Breast epithelium (tissue), 4 donors: ENCODE measurements at regions not wholly inside any gene's neighbourhood (a gene's known extent, or its start where the extent isn't known, plus 50 kb on each side); places are given as distances from the start of the nearest gene placed in this dataset.

Experiments used
- DNase-seq, 2 donors: peaks; one replicate each; pipeline ENCODE4 v3.0.0-alpha.2; 2019; ENCODE audit warnings: low spot score in 2 of 2
- H3K27ac ChIP-seq, 2 donors: fragments of 200-600 bp; sonication (generic) in 1 of 2; one replicate each; pipeline ENCODE4 v1.5.1; 2016 to 2019; ENCODE audit warnings: mild to moderate bottlenecking in 1 of 2
- H3K27me3 ChIP-seq, 2 donors: fragments of 200-600 bp; sonication (generic) in 1 of 2; one replicate each; pipeline versions ENCODE4 v1.5.1 to v1.6.0; 2017 to 2019; ENCODE audit warnings: control low read depth in 1 of 2, mild to moderate bottlenecking in 1 of 2
- H3K36me3 ChIP-seq: fragments of 200-600 bp; one replicate; pipeline ENCODE4 v1.5.1; 2019
- H3K4me1 ChIP-seq, 2 donors: fragments of 200-600 bp; sonication (generic); one replicate each; pipeline ENCODE4 v1.5.1; 2016 to 2019; ENCODE audit warnings: control low read depth in 1 of 2
- H3K4me3 ChIP-seq, 3 donors: fragments of 200-600 bp; sonication (generic); 1 replicate in 2 of 3; 2 replicates in 1 of 3; pipeline ENCODE4 v1.5.1; 2016 to 2019; ENCODE audit warnings: mild to moderate bottlenecking in 3 of 3, moderate library complexity in 2 of 3
- H3K9me3 ChIP-seq, 2 donors: fragments of 200-600 bp; sonication (generic) in 1 of 2; one replicate each; pipeline ENCODE4 v1.5.1; 2016 to 2019; ENCODE audit warnings: control low read depth in 1 of 2
- CTCF ChIP-seq, 3 donors: fragments of 450-650 bp; IDR thresholded peaks; one replicate each; pipeline ENCODE4 v1.5.1; 2016 to 2017; ENCODE audit warnings: antibody characterized with exemption in 3 of 3, mild to moderate bottlenecking in 3 of 3, moderate library complexity in 3 of 3
- POLR2A ChIP-seq: fragments of 450-650 bp; IDR thresholded peaks from one replicate; pipeline ENCODE4 v1.6.1; 2016; ENCODE audit warnings: antibody characterized with exemption, mild to moderate bottlenecking, moderate library complexity
- POLR2AphosphoS5 ChIP-seq, 3 donors: sonication (generic); formaldehyde crosslinking; IDR thresholded peaks; one replicate each; pipeline ENCODE4 v1.6.1; 2017; ENCODE audit warnings: antibody characterized with exemption in 3 of 3
- intact Hi-C: fragments of 100-400 bp; cut with DNase I; formaldehyde crosslinking; loops from one replicate; pipeline ENCODE4 v1.15.1; 2023; ENCODE audit warnings: low total_unique reads

- Histone ChIP-seq H3K27ac (no peak overlapping the region), H3K4me3 (no peak overlapping the region), H3K9me3 (no peaks in the 10 kb centered on the region), H3K4me1 (no peaks in the 10 kb centered on the region), H3K27me3 (no peaks in the 10 kb centered on the region), H3K36me3 (no peaks in the 10 kb centered on the region)
- TF ChIP-seq POLR2AphosphoS5 (IDR thresholded peaks at IDR 0.05) (no peak), CTCF (IDR thresholded peaks at IDR 0.05) (no peak), POLR2A (no peak)
- intact Hi-C loops = no loop called here
- DNase-seq = no peak
These were observed 825.5 kb downstream of the TLR4 start for GRCh38 chr9:118529624-118530214.

- no peak overlapping the region for H3K4me3 ChIP-seq
These were observed 828.4 kb downstream of the TLR4 start for GRCh38 chr9:118532592-118532991.

GRCh38 chr9:118533101-118533500, 828.9 kb downstream of the TLR4 start:
- Histone ChIP-seq H3K4me1 (no peaks in the 10 kb centered on the region), H3K27me3 (no peaks in the 10 kb centered on the region), H3K27ac (no peak overlapping the region), H3K36me3 (no peaks in the 10 kb centered on the region), H3K4me3 (no peak overlapping the region), H3K9me3 (no peaks in the 10 kb centered on the region)
- TF ChIP-seq POLR2AphosphoS5 (IDR thresholded peaks at IDR 0.05) = no peak
- no peak for TF ChIP-seq POLR2A
- TF ChIP-seq CTCF (IDR thresholded peaks at IDR 0.05) = no peak
- intact Hi-C loops = no loop called here
- no peak for DNase-seq

More at GRCh38 chr9:118532592-118532991, 828.4 kb downstream of the TLR4 start:
- Histone ChIP-seq H3K27me3 (no peaks in the 10 kb centered on the region), H3K9me3 (no peaks in the 10 kb centered on the region), H3K4me1 (no peaks in the 10 kb centered on the region), H3K27ac (no peak overlapping the region), H3K36me3 (no peaks in the 10 kb centered on the region)
- no peak for DNase-seq
- no peak for TF ChIP-seq POLR2AphosphoS5 (IDR thresholded peaks at IDR 0.05)
- TF ChIP-seq POLR2A = no peak
- no peak for TF ChIP-seq CTCF (IDR thresholded peaks at IDR 0.05)
- intact Hi-C loops = no loop called here

- H3K4me3 ChIP-seq = no peak overlapping the region
- DNase-seq = no peak
- H3K27ac ChIP-seq = no peak overlapping the region
- H3K4me1 ChIP-seq = no peaks in the 10 kb centered on the region
- intact Hi-C loops = no loop called here
- no peaks in the 10 kb centered on the region for H3K36me3 ChIP-seq
- TF ChIP-seq CTCF (IDR thresholded peaks at IDR 0.05) (no peak), POLR2A (no peak), POLR2AphosphoS5 (IDR thresholded peaks at IDR 0.05) (no peak)
- H3K27me3 ChIP-seq = no peaks in the 10 kb centered on the region
- no peaks in the 10 kb centered on the region for H3K9me3 ChIP-seq
These were observed 829.6 kb downstream of the TLR4 start for GRCh38 chr9:118533850-118534249.

- intact Hi-C loops = no loop called here
- TF ChIP-seq POLR2AphosphoS5 (IDR thresholded peaks at IDR 0.05) (no peak), POLR2A (no peak), CTCF (IDR thresholded peaks at IDR 0.05) (no peak)
These were observed 832.0 kb downstream of the TLR4 start for GRCh38 chr9:118536153-118536552.

More at GRCh38 chr9:118536153-118536552, 832.0 kb downstream of the TLR4 start:
- Histone ChIP-seq H3K4me1 (no peaks in the 10 kb centered on the region), H3K36me3 (no peaks in the 10 kb centered on the region), H3K27me3 (no peaks in the 10 kb centered on the region), H3K9me3 (no peaks in the 10 kb centered on the region), H3K4me3 (no peak overlapping the region), H3K27ac (no peak overlapping the region)
- DNase-seq = no peak
